Pancreas (tissue), 10 donors: ENCODE measurements at regions not wholly inside any gene's neighbourhood (a gene's known extent, or its start where the extent isn't known, plus 50 kb on each side); places are given as distances from the start of the nearest gene placed in this dataset.

Source experiments
- ATAC-seq, 4 donors: fragments of 200-7000 bp; cut with Tn5 transposase; one replicate each; pipeline versions ENCODE4 v1.8.0 to v1.9.1; 2020; ENCODE audit warnings: mild to moderate bottlenecking in 4 of 4, moderate library complexity in 4 of 4
- DNase-seq, 6 donors: peaks; one replicate each; pipeline ENCODE4 v3.0.0-alpha.2; 2020
- FAIRE-seq: peaks from 2 replicates; lab custom pipeline; 2012; peaks lifted over from hg19 to GRCh38; lab: Jason Lieb, UNC
- H3K27ac ChIP-seq, 4 donors: fragments of 200-600 bp; sonication (generic); 1 replicate in 3 of 4; 2 replicates in 1 of 4; pipeline versions ENCODE4 v1.5.0 to v1.8.0; 2020
- H3K27me3 ChIP-seq, 4 donors: fragments of 200-600 bp; one replicate each; pipeline ENCODE4 v1.8.0; 2021
- H3K36me3 ChIP-seq, 3 donors: fragments of 200-600 bp; sonication (generic) in 1 of 3; one replicate each; pipeline versions ENCODE4 v1.5.0 to v1.8.0; 2020 to 2021
- H3K4me1 ChIP-seq, 3 donors: fragments of 200-600 bp; one replicate each; pipeline ENCODE4 v1.8.0; 2021
- H3K4me3 ChIP-seq, 4 donors: fragments of 200-600 bp; sonication (generic) in 2 of 4; one replicate each; pipeline versions ENCODE4 v1.5.0 to v1.8.0; 2020 to 2021
- H3K9me3 ChIP-seq, 4 donors: fragments of 200-600 bp; one replicate each; pipeline ENCODE4 v1.8.0; 2021
- WGBS, 2 donors: extraction: QIAGEN DNeasy Blood & Tissue Kit; methylation state at CpG; one replicate each; pipeline ENCODE4 v1.1.7; 2013; 5-methylcytosine and 5-hydroxymethylcytosine counted together
- intact Hi-C, 3 donors: fragments of 100-400 bp; cut with DNase I; formaldehyde crosslinking; loops; one replicate each; pipeline versions ENCODE4 v1.11.1 to v1.14.2; 2022
- TF ChIP-seq, protein P1 (sequence below), 4 donors: fragments of 200-600 bp; sonication (generic) in 3 of 4; IDR thresholded peaks; one replicate each; pipeline versions ENCODE4 v1.5.0 to v1.8.0; 2021; ENCODE audit warnings: antibody characterized with exemption in 4 of 4
- donor health status: healthy with polysubstance abuse.
- donor health status: DM: no; HTN: no; CAD: no; lungs with moderate emphysema.
- donor health status: DM: no; HTN: no; CAD: no.
- donor health status: control.
- donor health status: control.
- donor health status: Bipolar disorder and iron deficiency.
- donor health status: DM: yes; HTN: yes; CAD: no.
- donor health status: DM: no; HTN: no; CAD: no.
- donor health status: DM: no; HTN: no; CAD: no.
- donor health status: DM: yes; HTN: yes; CAD: no.

GRCh38 chr2:188845692-188846091 is 128.5 kb upstream of the COL3A1 start:
- Histone ChIP-seq H3K27ac (no peak overlapping the region), H3K27me3 (no peaks in the 10 kb centered on the region), H3K4me1 (no peaks in the 10 kb centered on the region), H3K36me3 (no peaks in the 10 kb centered on the region), H3K9me3 (no peaks in the 10 kb centered on the region), H3K4me3 (no peak overlapping the region)
- ATAC-seq (no peak), DNase-seq (no peak), FAIRE-seq (no peak)
- TF ChIP-seq, protein P1, sequence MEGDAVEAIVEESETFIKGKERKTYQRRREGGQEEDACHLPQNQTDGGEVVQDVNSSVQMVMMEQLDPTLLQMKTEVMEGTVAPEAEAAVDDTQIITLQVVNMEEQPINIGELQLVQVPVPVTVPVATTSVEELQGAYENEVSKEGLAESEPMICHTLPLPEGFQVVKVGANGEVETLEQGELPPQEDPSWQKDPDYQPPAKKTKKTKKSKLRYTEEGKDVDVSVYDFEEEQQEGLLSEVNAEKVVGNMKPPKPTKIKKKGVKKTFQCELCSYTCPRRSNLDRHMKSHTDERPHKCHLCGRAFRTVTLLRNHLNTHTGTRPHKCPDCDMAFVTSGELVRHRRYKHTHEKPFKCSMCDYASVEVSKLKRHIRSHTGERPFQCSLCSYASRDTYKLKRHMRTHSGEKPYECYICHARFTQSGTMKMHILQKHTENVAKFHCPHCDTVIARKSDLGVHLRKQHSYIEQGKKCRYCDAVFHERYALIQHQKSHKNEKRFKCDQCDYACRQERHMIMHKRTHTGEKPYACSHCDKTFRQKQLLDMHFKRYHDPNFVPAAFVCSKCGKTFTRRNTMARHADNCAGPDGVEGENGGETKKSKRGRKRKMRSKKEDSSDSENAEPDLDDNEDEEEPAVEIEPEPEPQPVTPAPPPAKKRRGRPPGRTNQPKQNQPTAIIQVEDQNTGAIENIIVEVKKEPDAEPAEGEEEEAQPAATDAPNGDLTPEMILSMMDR (IDR thresholded peaks at IDR 0.05), result no peak
- intact Hi-C loops, result no loop called here

DNA sequence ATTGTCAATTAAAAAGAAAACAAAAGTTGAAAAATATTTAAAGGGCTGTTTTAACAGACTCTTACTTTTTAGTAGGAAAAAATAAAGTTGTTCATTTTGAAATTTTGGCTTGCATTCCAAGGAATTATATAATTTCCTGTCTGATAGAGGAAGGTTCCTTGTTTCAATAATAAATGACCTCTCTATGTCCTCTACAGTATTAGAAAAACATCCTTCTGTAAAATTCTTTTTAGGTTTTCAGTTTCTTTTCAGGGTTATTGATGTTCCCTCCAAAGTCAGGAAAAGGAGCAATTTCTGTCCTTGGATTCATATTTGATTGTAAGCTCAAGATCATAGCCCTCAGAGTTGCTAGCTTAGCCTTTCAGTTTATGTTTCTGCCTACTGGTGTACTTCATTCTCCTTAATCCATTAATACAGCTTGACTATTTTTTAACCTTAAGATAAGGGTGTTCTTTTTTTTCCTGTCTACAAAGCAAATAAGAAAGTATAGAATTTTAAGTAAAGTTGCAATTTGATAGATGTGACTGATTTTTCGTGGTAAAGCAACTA is 125.2 kb upstream of the COL3A1 start:
- ATAC-seq, result no peak
- no peaks in the 10 kb centered on the region for H3K27me3 ChIP-seq
- H3K4me3 ChIP-seq, result no peak overlapping the region
- FAIRE-seq, result no peak
- no peak overlapping the region for H3K27ac ChIP-seq
- no peak for DNase-seq
- no peaks in the 10 kb centered on the region for H3K36me3 ChIP-seq
- WGBS, 2 donors, result 0 to 40% methylated on average over 1 of the region's 1 CpG
- TF ChIP-seq, protein P1 (IDR thresholded peaks at IDR 0.05), result no peak
- no peaks in the 10 kb centered on the region for H3K4me1 ChIP-seq
- intact Hi-C loops, result no loop called here
- H3K9me3 ChIP-seq, result no peaks in the 10 kb centered on the region

- Histone ChIP-seq H3K36me3 (no peaks in the 10 kb centered on the region), H3K9me3 (no peaks in the 10 kb centered on the region), H3K27ac (no peak overlapping the region), H3K4me3 (no peak overlapping the region), H3K4me1 (no peaks in the 10 kb centered on the region), H3K27me3 (no peaks in the 10 kb centered on the region)
- FAIRE-seq (no peak), DNase-seq (no peak), ATAC-seq (no peak)
- TF ChIP-seq, protein P1 (IDR thresholded peaks at IDR 0.05), result no peak
- intact Hi-C loops, result no loop called here
- 55 to 69% methylated on average over 2 of the region's 2 CpGs for WGBS, 2 donors
Observed at GRCh38 chr2:188850786-188851185, 123.4 kb upstream of the COL3A1 start.

GRCh38 chr2:188851311-188851710 is 122.9 kb upstream of the COL3A1 start:
- no peak overlapping the region for H3K27ac ChIP-seq
- intact Hi-C loops, result no loop called here
- no peak for DNase-seq
- no peak for FAIRE-seq
- no peak overlapping the region for H3K4me3 ChIP-seq
- H3K4me1 ChIP-seq, result no peaks in the 10 kb centered on the region
- H3K36me3 ChIP-seq, result no peaks in the 10 kb centered on the region
- H3K27me3 ChIP-seq, result no peaks in the 10 kb centered on the region
- 44 to 48% methylated on average over 1 of the region's 1 CpG for WGBS, 2 donors
- TF ChIP-seq, protein P1 (IDR thresholded peaks at IDR 0.05), result no peak
- ATAC-seq, result no peak
- no peaks in the 10 kb centered on the region for H3K9me3 ChIP-seq

- no peaks in the 10 kb centered on the region for H3K36me3 ChIP-seq
- 85 to 96% methylated on average over 3 of the region's 3 CpGs for whole genome bisulfite sequencing, 2 donors
- H3K27ac ChIP-seq, result no peak overlapping the region
- FAIRE-seq, result no peak
- H3K27me3 ChIP-seq, result no peaks in the 10 kb centered on the region
- intact Hi-C loops, result no loop called here
- TF ChIP-seq, protein P1 (IDR thresholded peaks at IDR 0.05), result no peak
- H3K4me3 ChIP-seq, result no peak overlapping the region
- H3K9me3 ChIP-seq, result no peaks in the 10 kb centered on the region
- no peak for ATAC-seq
- DNase-seq, result no peak
- H3K4me1 ChIP-seq, result no peaks in the 10 kb centered on the region
Observed at GRCh38 chr2:188851826-188852225, 122.3 kb upstream of the COL3A1 start.
